NCI-H774 (cell line): ENCODE measurements at regions not wholly inside any gene's neighbourhood (a gene's known extent, or its start where the extent isn't known, plus 50 kb on each side); places are given as distances from the start of the nearest gene placed in this dataset.
"Not testable (repeated sequence)": the region's sequence is repeated elsewhere in the genome, so short reads cannot be mapped to it uniquely, and the experiment has no call there.

Experiments used
- DNase-seq: peaks from one replicate; lab custom pipeline; 2025; lab: John Stamatoyannopoulos, UW

GRCh38 chr4:24364249-24364648, 220.1 kb downstream of the DHX15 start:
- DNase-seq: no peak

GRCh38 chr4:24363751-24364150, 220.6 kb downstream of the DHX15 start:
- no peak for DNase-seq

- no peak for DNase-seq
These were observed 232.2 kb downstream of the DHX15 start for GRCh38 chr4:24352112-24352511.

GRCh38 chr4:24349168-24349996, 235.0 kb downstream of the DHX15 start:
- not testable (repeated sequence) for DNase-seq

- no peak for DNase-seq
These were observed 245.1 kb downstream of the DHX15 start for GRCh38 chr4:24339260-24339659.

- no peak for DNase-seq
These were observed 246.7 kb downstream of the DHX15 start for GRCh38 chr4:24337451-24338190.

- DNase-seq: no peak
These were observed 248.7 kb downstream of the DHX15 start for GRCh38 chr4:24335616-24336015.

GRCh38 chr4:24334906-24335305, 249.4 kb downstream of the DHX15 start:
- no peak for DNase-seq

GRCh38 chr4:24330573-24330972, 253.8 kb downstream of the DHX15 start:
- DNase-seq: no peak

GRCh38 chr4:24330172-24330571, 254.2 kb downstream of the DHX15 start:
- no peak for DNase-seq

- no peak for DNase-seq
These were observed 255.6 kb downstream of the DHX15 start for GRCh38 chr4:24328711-24329110.

GRCh38 chr4:24328310-24328709, 256.0 kb downstream of the DHX15 start:
- no peak for DNase-seq

- no peak for DNase-seq
These were observed 261.4 kb downstream of the DHX15 start for GRCh38 chr4:24322995-24323394.

- no peak for DNase-seq
These were observed 261.8 kb downstream of the DHX15 start for GRCh38 chr4:24322511-24322910.

- DNase-seq: no peak
These were observed 262.7 kb downstream of the DHX15 start for GRCh38 chr4:24321616-24322015.

- DNase-seq: no peak
These were observed 263.2 kb downstream of the DHX15 start for GRCh38 chr4:24321131-24321530.

- DNase-seq: no peak
These were observed 265.0 kb downstream of the DHX15 start for GRCh38 chr4:24319387-24319786.

- DNase-seq: no peak
These were observed 269.3 kb downstream of the DHX15 start for GRCh38 chr4:24315056-24315455.

- DNase-seq: no peak
These were observed 272.0 kb downstream of the DHX15 start for GRCh38 chr4:24312261-24312913.

- DNase-seq: no peak
These were observed 280.4 kb downstream of the DHX15 start for GRCh38 chr4:24303926-24304325.

- no peak for DNase-seq
These were observed 285.4 kb downstream of the DHX15 start for GRCh38 chr4:24298911-24299310.

GRCh38 chr4:24287096-24287495, 297.3 kb downstream of the DHX15 start:
- no peak for DNase-seq

GRCh38 chr4:24285759-24286158, 298.6 kb downstream of the DHX15 start:
- DNase-seq: no peak
